ENCODE measurements at regions not wholly inside any gene's neighbourhood (a gene's known extent, or its start where the extent isn't known, plus 50 kb on each side); places are given as distances from the start of the nearest gene placed in this dataset.

DNA sequence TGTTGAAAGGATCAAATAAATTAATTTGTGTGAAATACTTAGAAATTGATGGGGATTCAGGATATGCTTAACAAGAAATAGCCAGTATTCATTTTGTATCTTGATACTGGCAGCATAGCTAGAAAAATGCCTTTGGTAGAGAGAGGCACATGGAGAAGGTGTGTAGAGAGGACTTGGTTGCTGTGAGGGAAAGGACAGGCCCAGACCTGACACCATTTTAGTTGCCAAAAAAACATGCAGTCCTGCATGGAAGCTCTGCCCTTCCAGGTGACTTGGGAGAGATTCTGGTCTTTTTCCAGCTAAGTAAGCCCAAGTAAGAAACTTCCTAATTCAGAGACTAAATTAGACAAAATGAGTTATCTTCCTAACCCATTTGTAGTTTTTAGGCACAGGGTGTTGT is 335.0 kb downstream of the RFC3 start:
- no peaks in the 10 kb centered on the region for H3K9me3 Mint-ChIP-seq
- no peak overlapping the region for H3K4me3 Mint-ChIP-seq
- no peak for DNase-seq
- peaks cover 8 to 10% of the 10 kb centered on the region in 2 donors for H3K4me1 Mint-ChIP-seq
- ATAC-seq (replicated peaks) = no peak
- peaks cover 5 to 11% of the 10 kb centered on the region in 2 donors for H3K27me3 Mint-ChIP-seq
- H3K36me3 Mint-ChIP-seq = no peaks in the 10 kb centered on the region
- H3K27ac Mint-ChIP-seq = no peak overlapping the region

DNA sequence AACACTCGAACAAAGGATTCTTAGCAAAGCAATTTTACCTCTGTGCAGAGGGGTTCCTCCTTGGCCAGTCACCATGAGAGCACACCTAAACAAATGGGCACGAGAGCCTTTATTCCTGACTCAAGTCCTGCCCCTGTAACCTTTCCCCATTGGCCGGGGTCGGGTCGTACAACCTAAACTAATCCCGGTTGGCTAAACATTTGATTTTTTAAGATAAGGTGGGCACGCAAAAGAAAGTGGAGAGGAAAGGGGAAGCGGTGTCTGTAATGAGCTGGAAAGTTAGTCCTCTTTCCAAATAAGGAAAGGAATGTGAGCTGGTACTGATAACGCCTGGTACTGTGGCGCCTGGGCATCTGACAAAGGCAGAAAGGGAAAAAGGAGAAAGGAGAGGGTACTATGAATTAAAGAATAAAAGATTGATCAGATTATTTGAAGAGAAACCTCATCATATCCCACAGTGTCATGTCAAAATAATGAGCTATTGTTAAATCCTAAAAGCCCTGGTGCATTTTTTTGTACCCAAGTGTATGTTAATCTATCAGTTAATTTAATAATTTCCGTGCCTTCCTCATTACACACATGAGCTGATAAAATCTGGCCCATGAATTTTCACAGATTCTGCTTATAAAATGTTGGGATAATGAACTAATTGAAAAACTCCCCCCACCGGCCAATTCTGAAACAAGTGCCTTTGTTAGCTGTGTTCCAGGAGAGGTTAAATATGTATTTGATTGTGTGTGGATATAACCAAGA is 335.7 kb downstream of the RFC3 start:
- H3K27ac Mint-ChIP-seq = no peak overlapping the region

DNA sequence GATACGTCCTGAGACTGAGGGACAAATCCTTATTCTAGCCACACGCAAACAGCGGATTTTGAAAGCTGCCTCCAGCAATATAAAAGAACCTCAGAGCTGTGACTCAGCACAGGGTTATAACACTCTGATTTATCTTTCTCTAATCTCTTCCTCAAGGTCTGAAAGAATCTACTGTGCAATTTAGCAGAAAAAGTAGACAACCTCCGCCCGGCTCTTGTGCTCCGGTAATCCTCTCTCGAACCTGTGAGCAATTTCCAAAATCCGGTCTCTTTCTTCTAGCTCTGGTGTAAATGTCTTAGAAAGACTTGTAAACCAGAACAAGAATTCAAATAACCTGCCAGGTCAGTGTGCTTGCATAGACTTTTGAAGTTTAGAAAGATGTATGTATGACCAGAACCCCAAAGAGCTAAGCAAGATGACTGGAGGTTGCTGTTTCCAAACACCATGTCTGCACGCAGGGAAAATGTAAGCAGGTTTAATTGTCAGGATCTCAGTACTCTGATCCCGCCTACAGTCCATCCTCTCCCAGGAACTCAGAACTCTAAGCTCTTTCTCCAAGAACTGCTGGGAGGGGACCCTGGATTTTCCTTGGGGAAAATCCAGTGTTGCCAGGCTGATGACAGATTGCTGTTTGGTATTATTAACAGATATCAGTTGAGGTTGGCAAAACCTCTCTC is 338.1 kb downstream of the RFC3 start:
- Mint-ChIP-seq H3K27ac (no peak overlapping the region), H3K9me3 (no peaks in the 10 kb centered on the region), H3K4me1 (peaks cover 8 to 10% of the 10 kb centered on the region in 2 donors), H3K27me3 (peaks cover 6 to 8% of the 10 kb centered on the region in 2 donors), H3K36me3 (no peaks in the 10 kb centered on the region), H3K4me3 (no peak overlapping the region)
- no peak for DNase-seq
- no peak for ATAC-seq (replicated peaks)

More for the DNA sequence above, 335.7 kb downstream of the RFC3 start:
- peaks cover 8 to 10% of the 10 kb centered on the region in 2 donors for H3K4me1 Mint-ChIP-seq
- DNase-seq (no peak), ATAC-seq (replicated peaks) (no peak)
- no peaks in the 10 kb centered on the region for H3K9me3 Mint-ChIP-seq
- no peaks in the 10 kb centered on the region for H3K36me3 Mint-ChIP-seq
- H3K4me3 Mint-ChIP-seq = no peak overlapping the region
- peaks cover 6% of the 10 kb centered on the region in 2 donors for H3K27me3 Mint-ChIP-seq

DNA sequence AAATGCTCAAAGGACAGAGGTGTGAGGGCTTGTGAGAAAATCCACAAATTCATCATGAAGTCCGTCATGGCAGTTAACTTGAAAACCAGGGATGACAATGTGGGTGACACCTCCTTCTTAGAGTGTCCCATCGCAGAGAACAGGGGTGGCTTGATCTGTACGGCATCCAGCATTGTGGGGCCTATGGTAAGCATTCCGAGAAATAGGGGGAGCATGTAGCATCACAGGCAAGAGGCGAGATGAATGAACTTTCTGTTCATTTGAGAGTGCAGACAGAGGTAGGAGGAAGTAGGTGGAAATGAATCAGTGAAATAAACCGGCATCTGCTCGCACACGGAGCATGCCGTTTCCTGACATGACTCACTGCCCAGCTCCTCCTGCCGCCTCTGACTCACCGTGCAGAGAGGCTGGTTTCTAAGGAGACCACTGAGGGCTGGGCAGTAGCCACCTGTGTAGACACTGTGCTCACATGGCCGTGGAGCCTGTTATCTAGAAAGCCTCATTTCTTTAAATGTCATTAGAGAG is 339.0 kb downstream of the RFC3 start:
- H3K9me3 Mint-ChIP-seq = no peaks in the 10 kb centered on the region
- peak; percentile 64 for DNase-seq
- H3K27me3 Mint-ChIP-seq = peaks cover 6 to 8% of the 10 kb centered on the region in 2 donors
- peak overlapping the region; percentile 23 to 48 for H3K4me3 Mint-ChIP-seq
- H3K27ac Mint-ChIP-seq = peak overlapping the region; percentile 32
- H3K4me1 Mint-ChIP-seq = peaks cover 8 to 10% of the 10 kb centered on the region in 2 donors
- ATAC-seq (replicated peaks) = peak; percentile 99 to 100
- no peaks in the 10 kb centered on the region for H3K36me3 Mint-ChIP-seq

DNA sequence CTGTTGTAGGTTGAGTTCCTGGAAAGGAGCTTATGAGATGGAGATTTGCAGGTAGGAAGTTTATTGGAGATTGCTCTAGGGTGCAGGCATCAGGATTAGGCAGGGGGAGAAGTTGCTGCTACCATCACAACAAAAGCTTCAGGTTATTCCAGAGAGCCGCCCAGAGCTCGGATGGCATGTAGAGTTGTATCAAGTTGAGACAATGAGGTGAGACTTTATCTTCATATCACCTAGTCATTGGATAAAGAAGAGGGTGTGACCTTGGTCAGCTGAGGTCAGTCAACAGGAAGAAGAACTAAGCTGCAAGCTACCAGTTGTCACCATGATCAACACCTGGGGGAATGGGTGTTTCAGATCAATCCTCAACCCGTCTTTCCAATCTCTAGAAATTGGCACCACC is 342.0 kb downstream of the RFC3 start:
- Mint-ChIP-seq H3K4me1 (peaks cover 8 to 10% of the 10 kb centered on the region in 2 donors), H3K27me3 (peaks cover 6 to 8% of the 10 kb centered on the region in 2 donors), H3K27ac (no peak overlapping the region), H3K4me3 (no peak overlapping the region), H3K36me3 (no peaks in the 10 kb centered on the region), H3K9me3 (no peaks in the 10 kb centered on the region)
- no peak for ATAC-seq (replicated peaks)
- no peak for DNase-seq

DNA sequence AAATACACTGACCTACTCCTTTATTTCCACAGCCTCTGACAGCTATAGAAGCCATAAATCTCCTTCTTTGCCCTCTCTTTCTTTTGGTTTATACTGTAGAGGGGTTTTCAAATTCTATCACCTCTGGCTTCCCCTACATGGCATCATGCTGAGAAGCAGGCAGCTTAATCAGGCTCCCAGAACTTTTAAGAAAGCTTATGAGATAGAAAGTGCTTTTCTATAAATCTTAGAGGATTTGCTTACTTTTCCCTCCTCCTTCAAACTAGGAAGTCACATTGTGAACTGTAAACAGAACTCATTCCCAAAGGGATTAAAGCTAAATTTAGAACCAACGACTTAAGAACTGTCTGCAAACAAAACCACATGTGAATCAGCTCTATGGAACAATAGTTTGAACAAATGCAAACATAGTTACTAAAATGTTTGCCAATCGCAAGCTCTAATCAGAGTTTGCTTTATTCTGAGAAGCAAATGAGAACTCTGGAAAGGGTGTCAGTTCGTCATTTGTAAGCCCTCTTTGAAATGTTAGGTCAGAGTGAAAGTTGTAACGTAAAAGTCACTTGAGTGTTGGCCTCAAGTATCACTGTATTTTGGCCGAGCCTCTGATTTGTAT is 344.1 kb downstream of the RFC3 start:
- Mint-ChIP-seq H3K27ac (no peak overlapping the region), H3K27me3 (peaks cover 0 to 7% of the 10 kb centered on the region in 2 donors), H3K36me3 (no peaks in the 10 kb centered on the region), H3K4me3 (no peak overlapping the region), H3K4me1 (peaks cover 3 to 5% of the 10 kb centered on the region in 2 donors), H3K9me3 (no peaks in the 10 kb centered on the region)
- ATAC-seq (replicated peaks) = no peak
- no peak for DNase-seq

DNA sequence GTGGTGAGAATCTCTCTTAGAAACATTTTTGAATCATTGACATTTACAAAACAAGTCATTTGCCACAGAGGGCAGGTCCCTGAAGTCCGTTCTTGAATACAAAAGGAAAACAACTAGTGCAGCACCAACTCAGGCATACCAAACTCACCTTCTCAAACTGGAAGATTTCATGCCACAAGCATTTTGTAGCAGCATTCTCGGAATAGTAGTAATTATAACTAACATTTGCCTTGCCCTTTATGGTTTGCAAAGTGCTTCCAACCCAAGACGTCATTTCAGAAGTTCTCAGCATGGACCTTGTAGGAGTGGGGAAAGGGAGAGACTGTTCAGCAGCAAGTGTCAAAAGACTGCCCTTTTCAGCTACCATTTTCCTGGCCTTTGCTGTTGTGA is 344.6 kb downstream of the RFC3 start:
- Mint-ChIP-seq H3K9me3 (no peaks in the 10 kb centered on the region), H3K27me3 (peaks cover 0 to 3% of the 10 kb centered on the region in 2 donors), H3K4me3 (no peak overlapping the region), H3K4me1 (peaks cover 0 to under 1% of the 10 kb centered on the region in 2 donors), H3K36me3 (no peaks in the 10 kb centered on the region), H3K27ac (no peak overlapping the region)
- ATAC-seq (replicated peaks) = no peak
- DNase-seq = no peak

DNA sequence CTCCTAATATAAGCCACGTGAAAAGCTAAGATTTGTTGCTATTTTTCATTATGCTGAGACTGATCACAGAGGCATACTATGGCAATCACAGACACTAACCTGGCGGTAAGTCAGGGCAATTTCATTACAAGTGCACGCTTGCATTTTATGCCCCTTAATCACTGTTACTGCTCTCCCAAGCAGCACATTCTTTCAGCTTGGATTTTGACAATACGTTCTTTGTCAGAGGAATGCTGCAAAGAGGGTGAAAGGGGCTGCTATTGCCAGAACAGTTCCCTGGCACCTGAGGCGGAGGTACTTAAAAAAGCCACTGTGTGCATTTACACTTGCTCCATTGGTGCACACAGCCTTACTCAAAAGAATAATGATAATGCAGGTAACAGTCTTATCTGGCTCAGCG is 346.6 kb downstream of the RFC3 start:
- H3K27me3 Mint-ChIP-seq = no peaks in the 10 kb centered on the region
- no peak for ATAC-seq (replicated peaks)
- no peaks in the 10 kb centered on the region for H3K36me3 Mint-ChIP-seq
- H3K4me3 Mint-ChIP-seq = no peak overlapping the region
- H3K9me3 Mint-ChIP-seq = no peaks in the 10 kb centered on the region
- no peak overlapping the region for H3K27ac Mint-ChIP-seq
- no peak for DNase-seq
- no peaks in the 10 kb centered on the region for H3K4me1 Mint-ChIP-seq

DNA sequence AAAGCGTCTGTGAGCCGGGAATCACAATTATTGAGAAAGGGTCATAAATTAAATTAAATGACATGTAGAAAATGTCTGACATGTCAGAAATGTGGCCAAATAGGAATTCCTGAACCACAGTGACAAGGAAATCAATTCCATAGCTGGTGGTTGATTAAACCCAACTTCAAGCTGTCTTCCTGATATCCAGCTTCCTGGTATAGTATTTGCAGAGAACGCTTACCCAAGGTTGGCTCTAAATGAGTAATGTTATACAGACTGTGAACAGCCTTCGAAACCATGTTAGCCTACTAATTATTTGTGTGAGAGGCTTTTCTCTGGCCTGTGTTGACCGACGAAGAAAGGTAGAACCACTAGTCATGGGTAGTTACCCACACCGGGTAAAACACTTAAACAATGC is 347.2 kb downstream of the RFC3 start:
- DNase-seq (no peak), ATAC-seq (replicated peaks) (no peak)
- no peaks in the 10 kb centered on the region for H3K9me3 Mint-ChIP-seq
- H3K4me3 Mint-ChIP-seq = no peak overlapping the region
- no peak overlapping the region for H3K27ac Mint-ChIP-seq
- H3K4me1 Mint-ChIP-seq = no peaks in the 10 kb centered on the region
- no peaks in the 10 kb centered on the region for H3K27me3 Mint-ChIP-seq
- H3K36me3 Mint-ChIP-seq = no peaks in the 10 kb centered on the region

DNA sequence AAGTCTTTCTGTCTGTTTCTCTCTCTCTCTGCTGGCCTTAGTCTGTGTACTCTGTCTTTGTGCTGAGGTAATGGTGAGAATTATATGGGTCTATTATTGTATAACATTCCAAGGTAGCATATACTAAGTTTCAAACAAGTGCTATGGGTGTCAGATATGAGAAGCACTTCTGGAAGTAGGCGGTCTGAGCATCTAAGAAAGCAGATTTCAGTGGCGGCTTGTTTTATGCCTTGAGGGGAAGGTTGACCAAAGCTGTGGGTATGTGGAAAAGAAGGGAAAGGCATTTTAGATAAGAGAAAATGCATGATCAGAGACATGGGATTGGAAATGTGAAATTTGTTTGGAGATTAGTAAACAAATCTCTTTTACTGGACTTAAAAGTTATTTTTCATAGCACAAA is 348.5 kb downstream of the RFC3 start:
- DNase-seq (no peak), ATAC-seq (replicated peaks) (no peak)
- Mint-ChIP-seq H3K9me3 (no peaks in the 10 kb centered on the region), H3K36me3 (no peaks in the 10 kb centered on the region), H3K4me1 (no peaks in the 10 kb centered on the region), H3K27me3 (no peaks in the 10 kb centered on the region), H3K27ac (no peak overlapping the region), H3K4me3 (no peak overlapping the region)

DNA sequence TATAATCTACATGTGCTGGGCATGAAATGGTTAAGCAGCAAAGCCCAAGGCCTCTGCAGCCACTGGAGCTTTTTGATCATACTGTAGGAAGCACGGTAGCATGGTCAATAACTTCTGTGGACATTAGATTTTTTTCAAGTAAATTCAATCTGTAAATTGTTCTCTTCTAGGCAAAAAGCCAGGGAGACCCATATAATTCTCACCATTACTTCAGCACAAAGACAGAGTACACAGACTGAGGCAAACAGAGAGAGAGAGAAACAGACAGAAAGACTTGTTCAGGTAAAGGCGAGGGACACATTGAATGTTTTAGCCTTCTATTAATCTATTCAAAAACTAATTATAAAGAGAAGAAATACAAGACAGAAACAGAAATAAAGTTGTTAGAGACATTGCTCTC is 349.4 kb downstream of the RFC3 start:
- ATAC-seq (replicated peaks) (no peak), DNase-seq (no peak)
- H3K27me3 Mint-ChIP-seq = no peaks in the 10 kb centered on the region
- H3K27ac Mint-ChIP-seq = no peak overlapping the region
- H3K9me3 Mint-ChIP-seq = no peaks in the 10 kb centered on the region
- H3K4me3 Mint-ChIP-seq = no peak overlapping the region
- no peaks in the 10 kb centered on the region for H3K36me3 Mint-ChIP-seq
- H3K4me1 Mint-ChIP-seq = no peaks in the 10 kb centered on the region

DNA sequence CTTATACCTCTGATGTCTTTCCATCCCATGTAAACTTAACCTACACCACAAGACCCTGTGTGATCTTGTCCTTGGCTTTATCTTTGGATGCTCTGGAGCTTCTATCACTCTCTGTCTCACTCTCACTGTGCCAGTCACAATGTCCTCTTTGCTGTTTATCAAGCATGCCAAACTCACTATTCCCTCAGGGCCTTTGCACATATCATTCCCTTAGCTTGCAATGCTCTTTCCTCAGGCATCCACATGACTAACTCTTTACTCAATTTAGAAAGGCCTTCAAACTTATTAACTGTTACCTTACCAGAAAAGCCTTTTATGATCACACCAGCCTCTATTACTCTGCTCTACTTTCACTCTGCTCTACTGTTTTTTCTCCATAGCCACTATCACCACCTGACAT is 354.1 kb downstream of the RFC3 start:
- Mint-ChIP-seq H3K4me1 (no peaks in the 10 kb centered on the region), H3K36me3 (no peaks in the 10 kb centered on the region), H3K27me3 (no peaks in the 10 kb centered on the region), H3K9me3 (no peaks in the 10 kb centered on the region), H3K4me3 (no peak overlapping the region), H3K27ac (no peak overlapping the region)
- ATAC-seq (replicated peaks) (no peak), DNase-seq (no peak)

DNA sequence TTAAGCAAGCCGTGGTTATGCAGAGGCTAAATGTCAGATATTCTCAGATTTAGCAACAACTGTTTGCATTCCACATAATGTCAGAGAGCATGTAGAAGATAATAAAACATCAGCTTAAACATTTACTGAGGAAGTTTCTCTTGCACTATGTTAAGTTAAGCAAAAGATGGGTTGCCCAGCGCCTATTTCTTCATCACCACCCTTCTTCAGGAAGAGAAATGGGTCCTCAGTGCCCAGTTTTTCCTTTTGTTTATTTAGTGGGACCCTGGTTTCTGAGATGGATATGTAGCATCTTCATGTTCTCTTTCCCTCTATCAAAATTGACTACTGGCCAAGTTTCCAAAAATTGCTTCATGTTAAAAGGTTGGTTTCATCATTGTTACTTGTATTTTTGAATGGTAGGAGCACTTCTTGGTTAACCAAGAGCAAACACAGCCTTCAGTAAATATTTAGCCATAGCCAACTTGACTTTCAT is 356.8 kb downstream of the RFC3 start:
- Mint-ChIP-seq H3K36me3 (no peaks in the 10 kb centered on the region), H3K27me3 (no peaks in the 10 kb centered on the region), H3K4me1 (no peaks in the 10 kb centered on the region), H3K27ac (no peak overlapping the region), H3K4me3 (no peak overlapping the region), H3K9me3 (no peaks in the 10 kb centered on the region)
- DNase-seq = no peak
- no peak for ATAC-seq (replicated peaks)

DNA sequence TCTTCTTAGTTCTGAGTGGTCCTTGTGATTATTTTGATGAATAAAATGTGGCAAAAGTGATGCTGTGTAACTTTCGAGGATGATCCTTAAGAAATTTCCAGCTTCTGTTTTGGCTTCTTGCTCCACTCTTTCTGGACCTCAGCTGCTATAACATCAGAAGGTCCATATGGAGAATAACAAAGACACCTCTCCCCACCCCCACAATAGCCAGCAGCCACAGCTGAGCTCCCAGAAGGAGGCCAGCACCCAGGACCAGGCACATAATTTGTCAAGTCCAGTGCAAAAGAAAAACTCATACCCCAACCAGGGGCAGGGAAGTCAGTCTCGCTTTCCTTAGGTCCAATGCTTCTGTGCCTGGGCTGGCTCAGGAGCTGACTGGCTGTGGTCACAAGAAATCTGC is 357.6 kb downstream of the RFC3 start:
- Mint-ChIP-seq H3K27ac (no peak overlapping the region), H3K27me3 (no peaks in the 10 kb centered on the region), H3K36me3 (no peaks in the 10 kb centered on the region), H3K9me3 (no peaks in the 10 kb centered on the region), H3K4me1 (no peaks in the 10 kb centered on the region), H3K4me3 (no peak overlapping the region)
- ATAC-seq (replicated peaks) (no peak), DNase-seq (no peak)

DNA sequence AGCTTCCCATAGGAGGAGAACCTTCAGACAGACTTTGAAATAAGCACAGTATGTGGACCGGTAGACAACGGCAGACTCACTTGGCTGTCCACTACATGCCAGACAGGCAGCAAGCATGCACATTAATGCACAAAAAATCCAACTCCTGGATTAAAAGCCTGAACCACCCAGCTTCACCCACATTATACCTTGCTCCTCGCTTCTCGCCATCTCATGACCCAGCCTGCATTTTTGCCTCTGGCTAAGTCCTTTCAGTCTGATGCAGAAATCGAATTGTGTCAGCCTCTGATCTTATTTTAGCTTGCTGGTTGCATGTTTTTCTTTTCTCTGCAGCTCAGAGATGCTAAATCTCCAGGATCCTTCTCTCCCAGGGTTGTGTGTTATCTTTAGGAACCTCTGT is 358.7 kb downstream of the RFC3 start:
- H3K9me3 Mint-ChIP-seq = no peaks in the 10 kb centered on the region
- no peaks in the 10 kb centered on the region for H3K36me3 Mint-ChIP-seq
- no peaks in the 10 kb centered on the region for H3K4me1 Mint-ChIP-seq
- H3K4me3 Mint-ChIP-seq = no peak overlapping the region
- no peak overlapping the region for H3K27ac Mint-ChIP-seq
- DNase-seq (no peak), ATAC-seq (replicated peaks) (no peak)
- no peaks in the 10 kb centered on the region for H3K27me3 Mint-ChIP-seq
